DOHH2 (cell line): ENCODE measurements at regions not wholly inside any gene's neighbourhood (a gene's known extent, or its start where the extent isn't known, plus 50 kb on each side); places are given as distances from the start of the nearest gene placed in this dataset.

Experiments used
- H3F3A ChIP-seq: fragments of 200-600 bp; sonication (generic), shearing (Covaris generic); 2 replicates; pipeline ENCODE4 v1.6.0; 2016; ENCODE audit warnings: antibody characterized with exemption, mild to moderate bottlenecking; ENCODE audit not compliant: control insufficient read depth, insufficient read depth
- H3K27ac ChIP-seq: fragments of 200-600 bp; sonication (generic); 2 replicates; pipeline ENCODE4 v1.5.1; 2014; ENCODE audit warnings: low read depth, mild to moderate bottlenecking, low read length, moderate library complexity
- H3K27me3 ChIP-seq: fragments of 200-600 bp; sonication (generic); 2 replicates; pipeline ENCODE4 v1.6.1; 2014; ENCODE audit warnings: mild to moderate bottlenecking, low read length, mixed read lengths; ENCODE audit not compliant: control insufficient read depth
- H3K36me3 ChIP-seq: fragments of 200-600 bp; sonication (generic); 2 replicates; pipeline ENCODE4 v1.6.1; 2014; ENCODE audit warnings: mild to moderate bottlenecking, low read length, moderate library complexity, mixed read lengths; ENCODE audit not compliant: control insufficient read depth
- H3K4me1 ChIP-seq: fragments of 200-600 bp; sonication (generic); 2 replicates; pipeline ENCODE4 v1.6.1; 2014; ENCODE audit warnings: mild to moderate bottlenecking, low read length, mixed read lengths; ENCODE audit not compliant: control insufficient read depth
- H3K4me2 ChIP-seq: fragments of 200-600 bp; sonication (generic); 2 replicates; pipeline ENCODE4 v1.6.0; 2014; ENCODE audit warnings: mild to moderate bottlenecking, low read length, moderate library complexity
- H3K4me3 ChIP-seq: fragments of 200-600 bp; sonication (generic); 2 replicates; pipeline ENCODE4 v1.5.1; 2014; ENCODE audit warnings: mild to moderate bottlenecking, low read length, mixed read lengths
- H3K79me2 ChIP-seq: fragments of 200-600 bp; sonication (generic); 2 replicates; pipeline ENCODE4 v1.6.1; 2014; ENCODE audit warnings: mild to moderate bottlenecking, low read length, mixed read lengths; ENCODE audit not compliant: control insufficient read depth
- H3K9me2 ChIP-seq: fragments of 200-600 bp; sonication (generic); replicated peaks from 2 replicates; pipeline ENCODE4 v1.6.1; 2014; ENCODE audit warnings: mild to moderate bottlenecking, low read length, mixed read lengths; ENCODE audit not compliant: control insufficient read depth
- H3K9me3 ChIP-seq: fragments of 200-600 bp; sonication (generic); 2 replicates; pipeline ENCODE4 v1.6.1; 2014; ENCODE audit warnings: antibody characterized with exemption, low read length, mixed read lengths; ENCODE audit not compliant: control insufficient read depth, insufficient read depth
- H4K20me1 ChIP-seq: fragments of 200-600 bp; sonication (generic); 2 replicates; pipeline ENCODE4 v1.6.0; 2014; ENCODE audit warnings: low read depth, mild to moderate bottlenecking, antibody characterized with exemption, low read length, moderate library complexity; ENCODE audit not compliant: control insufficient read depth, insufficient read depth
- CTCF ChIP-seq: fragments of 200-600 bp; sonication (generic); IDR thresholded peaks from one replicate; pipeline ENCODE4 v1.5.1; 2014; ENCODE audit warnings: antibody characterized with exemption, mild to moderate bottlenecking, low read depth, low read length; ENCODE audit not compliant: poor library complexity, severe bottlenecking
- EZH2phosphoT487 ChIP-seq: fragments of 200-600 bp; sonication (generic); IDR thresholded peaks from 2 replicates; pipeline ENCODE4 v1.6.1; 2017; ENCODE audit warnings: borderline replicate concordance, mild to moderate bottlenecking, antibody characterized with exemption, low read length, moderate library complexity, mixed read lengths

- H3K27me3 ChIP-seq = no peaks in the 10 kb centered on the region
- no peaks in the 10 kb centered on the region for H3K79me2 ChIP-seq
- H4K20me1 ChIP-seq = no peaks in the 10 kb centered on the region
- H3K27ac ChIP-seq = no peak overlapping the region
- TF ChIP-seq CTCF (no peak), EZH2phosphoT487 (no peak)
- no peaks in the 10 kb centered on the region for H3F3A ChIP-seq
- no peak overlapping the region for H3K4me2 ChIP-seq
- H3K4me3 ChIP-seq = no peak overlapping the region
- no peaks in the 10 kb centered on the region; the same call in 1 of the 2 replicates for H3K9me2 ChIP-seq
- H3K4me1 ChIP-seq = no peaks in the 10 kb centered on the region
- no peaks in the 10 kb centered on the region for H3K36me3 ChIP-seq
- H3K9me3 ChIP-seq = no peaks in the 10 kb centered on the region
Measured at GRCh38 chr5:54602475-54602874, 84.9 kb downstream of the SNX18 start.

- H3K27me3 ChIP-seq = no peaks in the 10 kb centered on the region
- H3F3A ChIP-seq = no peaks in the 10 kb centered on the region
- no peak overlapping the region for H3K4me3 ChIP-seq
- H3K27ac ChIP-seq = no peak overlapping the region
- H3K4me1 ChIP-seq = no peaks in the 10 kb centered on the region
- H4K20me1 ChIP-seq = no peaks in the 10 kb centered on the region
- H3K9me2 ChIP-seq = no peaks in the 10 kb centered on the region; the same call in 1 of the 2 replicates
- TF ChIP-seq CTCF = no peak
- TF ChIP-seq EZH2phosphoT487 = no peak
- H3K79me2 ChIP-seq = no peaks in the 10 kb centered on the region
- H3K36me3 ChIP-seq = no peaks in the 10 kb centered on the region
- H3K4me2 ChIP-seq = no peak overlapping the region
- no peaks in the 10 kb centered on the region for H3K9me3 ChIP-seq
Measured at GRCh38 chr5:54601411-54602230, 84.1 kb downstream of the SNX18 start.
